Kidney capillary endothelial cell (primary cell): ENCODE measurements at regions not wholly inside any gene's neighbourhood (a gene's known extent, or its start where the extent isn't known, plus 50 kb on each side); places are given as distances from the start of the nearest gene placed in this dataset.

Source experiments
- DNase-seq: peaks from one replicate; pipeline ENCODE4 v3.0.0-alpha.2; 2018; ENCODE audit warnings: low spot score

GRCh38 chr16:89043636-89044417 lies 49.8 kb upstream of the ACSF3 start:
- DNase-seq = no peak
